GM21723 (cell line): ENCODE measurements at regions not wholly inside any gene's neighbourhood (a gene's known extent, or its start where the extent isn't known, plus 50 kb on each side); places are given as distances from the start of the nearest gene placed in this dataset.

Experiments used
- ATAC-seq: cut with Tn5 transposase; IDR thresholded peaks from one replicate; pipeline ENCODE4 v1.9.1; 2021; ENCODE audit warnings: mild to moderate bottlenecking, moderate library complexity; ENCODE audit not compliant: unreplicated experiment

DNA sequence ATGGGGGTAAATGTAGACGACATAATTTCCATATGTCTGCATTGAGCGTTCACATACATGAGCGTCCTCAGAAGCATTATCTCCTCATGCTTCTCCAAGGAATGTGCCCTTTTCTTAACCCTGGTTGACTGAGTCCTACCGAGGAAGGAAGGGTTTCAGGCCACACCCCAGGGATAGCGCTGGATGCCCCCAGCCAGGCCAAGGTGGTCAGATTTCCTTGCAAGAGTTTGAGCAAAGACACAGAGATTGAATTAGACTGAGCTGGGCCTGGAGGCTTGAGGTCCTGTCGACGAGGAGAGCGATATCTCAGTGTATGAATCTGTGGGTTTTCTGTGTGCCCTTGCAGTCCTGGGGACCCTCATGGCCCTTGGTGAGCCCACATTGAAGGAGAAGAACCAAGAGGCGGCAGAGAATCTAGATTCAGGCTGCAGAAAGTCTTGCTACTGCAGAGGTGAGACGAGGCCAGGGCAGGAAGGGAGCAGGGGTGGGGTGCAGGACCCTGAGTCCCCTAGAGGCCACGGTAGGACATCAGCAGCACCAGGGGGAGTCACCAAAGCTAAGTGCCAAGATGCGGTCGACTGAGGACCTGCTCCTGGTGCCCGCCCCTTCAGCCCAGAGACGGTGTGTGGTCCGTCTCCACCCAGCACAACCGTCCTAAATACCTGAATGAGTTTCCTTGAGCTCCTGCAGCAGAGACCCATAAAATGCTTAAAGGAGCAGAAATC is 94.7 kb upstream of the DIO3 start:
- no peak for ATAC-seq

DNA sequence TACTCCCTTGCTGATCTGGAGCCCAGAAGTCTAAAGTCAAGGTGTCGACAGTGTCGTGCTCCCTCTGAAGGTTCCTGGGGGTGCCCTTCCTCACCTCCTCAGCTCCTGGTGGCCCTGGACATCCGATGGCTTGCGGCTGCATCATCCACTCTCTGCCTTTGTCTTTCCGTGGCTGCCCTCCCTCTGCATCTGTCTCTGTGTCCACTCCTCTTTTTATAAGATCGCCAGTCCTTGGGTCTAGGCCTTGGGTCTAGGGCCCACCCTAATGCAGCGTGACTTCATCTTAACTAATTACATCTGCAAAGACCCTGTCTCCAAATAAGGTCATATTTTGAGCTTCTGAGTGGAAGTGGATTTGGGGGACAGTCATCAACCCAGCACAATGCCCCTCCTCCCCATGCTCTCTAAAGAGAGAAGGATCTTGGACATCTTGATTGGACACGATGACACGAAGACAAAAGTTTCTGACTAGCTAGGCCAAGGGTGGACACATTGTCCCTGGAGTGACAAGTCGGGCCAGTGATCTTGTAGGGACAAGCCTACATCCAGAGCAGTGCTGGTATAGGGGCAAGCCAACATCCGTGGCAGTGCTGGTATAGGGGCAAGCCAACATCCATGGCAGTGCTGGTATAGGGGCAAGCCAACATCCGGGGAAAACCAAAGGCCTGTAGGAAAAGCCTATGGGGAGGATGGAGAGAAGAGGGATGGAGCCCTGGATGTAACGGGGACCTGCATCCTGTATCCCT is 93.9 kb upstream of the DIO3 start:
- ATAC-seq, result no peak

DNA sequence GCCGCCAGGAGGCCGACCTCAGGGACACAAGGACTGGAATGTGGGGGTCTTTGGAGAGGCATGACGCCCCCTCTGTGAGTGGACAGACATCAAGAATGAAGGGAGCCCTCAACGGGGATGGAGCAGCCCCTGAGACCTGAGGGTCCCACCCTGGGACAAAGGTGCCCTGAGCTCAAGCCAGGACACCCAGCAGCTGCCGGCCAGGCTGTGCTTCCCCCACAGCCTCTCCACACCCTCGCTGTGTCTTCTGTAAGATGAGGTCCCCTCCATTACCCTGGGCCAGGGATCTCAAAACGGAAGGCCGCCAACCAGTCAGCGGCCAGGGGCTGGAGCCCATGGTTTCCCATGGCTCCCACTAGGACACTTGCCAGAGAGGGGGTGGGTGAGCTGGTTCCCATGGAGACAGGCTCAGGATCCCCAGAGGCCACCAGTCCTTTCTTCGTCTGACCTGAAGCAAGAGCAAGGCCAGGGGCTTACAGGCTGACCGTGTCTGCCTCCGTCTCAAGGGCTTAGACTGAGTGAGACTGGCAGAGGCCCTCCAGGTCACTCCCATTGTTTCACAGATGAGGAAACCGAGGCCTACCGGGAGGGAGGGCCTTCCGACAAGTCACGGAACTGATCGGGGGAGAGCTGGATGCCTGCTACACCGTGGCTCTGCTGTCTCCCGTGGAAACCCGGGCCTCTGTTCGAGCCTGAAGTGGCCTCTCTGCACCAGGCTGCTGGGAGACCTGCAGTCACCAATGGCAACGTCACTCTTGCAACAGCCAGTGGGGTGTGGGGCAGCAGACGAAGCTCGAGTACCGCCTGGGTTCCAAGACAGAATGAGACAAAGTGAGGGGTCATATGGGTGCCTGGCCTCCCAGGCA is 91.7 kb upstream of the DIO3 start:
- ATAC-seq, result no peak

DNA sequence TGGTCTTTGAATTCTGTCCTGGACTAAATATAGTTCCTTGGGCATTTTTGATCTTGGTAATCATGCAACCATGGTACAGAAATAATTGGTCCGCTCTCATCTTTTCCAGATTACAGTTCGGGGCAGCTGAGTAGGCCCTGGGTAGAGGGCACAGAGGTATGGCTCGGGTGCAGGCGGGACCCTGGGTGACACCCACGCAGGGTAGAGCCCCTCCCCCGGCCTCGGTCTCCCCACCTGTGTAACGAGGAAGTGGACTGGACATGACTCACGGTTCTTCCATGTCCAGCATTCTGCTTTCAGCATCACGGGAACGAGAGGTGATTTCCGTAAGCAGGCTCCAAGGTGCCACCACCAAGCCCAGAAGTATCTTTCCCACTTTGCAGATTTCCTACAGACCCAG is 91.0 kb upstream of the DIO3 start:
- ATAC-seq, result no peak

DNA sequence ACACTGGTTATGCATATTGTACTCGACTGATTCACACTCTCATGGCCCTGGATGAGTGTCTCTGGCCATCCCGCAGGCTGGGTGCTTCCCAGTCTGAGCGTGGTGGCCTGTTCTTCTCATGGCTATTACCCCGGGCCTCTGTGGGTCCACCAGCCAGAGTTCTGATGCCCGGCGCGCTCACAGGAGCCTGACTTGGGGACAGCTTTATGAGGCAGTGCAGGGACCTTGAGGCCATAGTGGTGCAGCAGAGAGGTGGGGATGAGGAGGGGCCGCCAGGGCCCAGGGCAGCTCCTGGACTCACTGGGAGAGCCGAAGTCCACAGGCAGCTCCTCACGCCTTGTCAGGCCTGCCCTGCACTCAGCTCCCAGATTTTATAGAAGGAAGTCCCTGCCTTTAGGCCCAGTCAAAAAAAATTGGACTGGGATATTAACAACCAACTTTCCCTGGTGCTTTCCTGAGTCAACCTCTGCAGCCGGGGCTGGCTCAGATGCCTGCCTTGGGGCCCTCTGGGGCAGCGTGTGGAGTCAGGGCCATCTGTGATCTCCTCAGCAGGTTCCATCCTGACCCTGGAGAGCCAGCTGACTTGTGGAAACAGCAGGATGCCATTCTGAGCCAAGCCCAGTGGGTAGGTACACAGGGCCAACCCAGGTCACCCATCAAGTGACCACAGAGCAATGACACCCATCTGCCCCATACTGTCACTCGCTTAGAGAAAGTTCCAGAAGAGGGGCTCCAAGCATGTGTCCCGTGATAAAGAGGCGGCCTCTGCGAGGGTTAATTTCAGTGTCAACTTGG is 89.4 kb upstream of the DIO3 start:
- no peak for ATAC-seq

DNA sequence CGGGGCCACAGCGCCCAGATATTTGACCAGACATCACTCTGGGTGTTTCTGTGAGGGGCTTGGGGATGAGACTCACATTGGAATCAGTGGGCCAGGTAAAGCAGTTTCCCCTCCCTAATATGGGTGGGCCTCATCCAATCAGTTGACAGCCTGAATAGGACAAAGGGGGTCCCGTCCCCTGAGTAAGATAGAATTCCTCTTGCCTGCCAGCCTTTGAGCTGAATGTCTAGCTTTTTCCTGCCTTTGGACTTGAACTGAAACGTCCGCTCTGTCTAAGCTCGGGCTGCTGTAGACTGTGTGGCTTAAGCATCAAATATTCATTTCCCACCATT is 88.8 kb upstream of the DIO3 start:
- ATAC-seq, result no peak

DNA sequence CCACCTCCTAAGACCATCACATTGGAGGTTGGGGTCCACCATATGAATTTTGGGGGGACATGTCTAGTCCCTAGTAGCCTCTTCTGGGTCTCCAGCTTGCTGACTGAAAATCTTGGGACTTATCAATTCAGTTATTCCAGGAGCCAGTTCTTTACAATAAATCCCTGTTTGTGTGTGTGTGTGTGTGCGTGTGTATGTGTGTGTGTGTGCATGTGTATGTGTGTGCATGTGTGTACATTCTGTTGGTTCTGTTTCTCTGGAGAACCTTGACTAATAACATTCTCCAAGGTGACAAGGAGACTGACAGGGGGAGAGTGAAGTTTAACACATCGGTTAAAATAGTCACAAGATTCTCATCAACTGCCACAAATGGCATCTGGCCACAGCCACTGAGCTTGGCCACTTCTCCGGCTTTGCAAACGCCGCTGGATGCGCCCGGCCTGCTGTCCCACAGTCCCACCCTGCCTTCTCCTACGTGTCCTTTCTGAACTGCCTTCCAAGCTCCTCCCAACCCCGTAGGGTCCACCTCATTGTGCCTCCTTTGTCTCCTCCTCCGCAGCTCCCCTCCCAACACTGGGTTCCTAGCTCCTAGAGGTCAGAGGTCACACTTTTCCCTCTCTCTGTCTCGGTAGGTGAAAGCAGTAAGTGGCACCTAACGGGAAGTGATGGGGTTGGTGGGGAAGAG is 88.1 kb upstream of the DIO3 start:
- no peak for ATAC-seq

DNA sequence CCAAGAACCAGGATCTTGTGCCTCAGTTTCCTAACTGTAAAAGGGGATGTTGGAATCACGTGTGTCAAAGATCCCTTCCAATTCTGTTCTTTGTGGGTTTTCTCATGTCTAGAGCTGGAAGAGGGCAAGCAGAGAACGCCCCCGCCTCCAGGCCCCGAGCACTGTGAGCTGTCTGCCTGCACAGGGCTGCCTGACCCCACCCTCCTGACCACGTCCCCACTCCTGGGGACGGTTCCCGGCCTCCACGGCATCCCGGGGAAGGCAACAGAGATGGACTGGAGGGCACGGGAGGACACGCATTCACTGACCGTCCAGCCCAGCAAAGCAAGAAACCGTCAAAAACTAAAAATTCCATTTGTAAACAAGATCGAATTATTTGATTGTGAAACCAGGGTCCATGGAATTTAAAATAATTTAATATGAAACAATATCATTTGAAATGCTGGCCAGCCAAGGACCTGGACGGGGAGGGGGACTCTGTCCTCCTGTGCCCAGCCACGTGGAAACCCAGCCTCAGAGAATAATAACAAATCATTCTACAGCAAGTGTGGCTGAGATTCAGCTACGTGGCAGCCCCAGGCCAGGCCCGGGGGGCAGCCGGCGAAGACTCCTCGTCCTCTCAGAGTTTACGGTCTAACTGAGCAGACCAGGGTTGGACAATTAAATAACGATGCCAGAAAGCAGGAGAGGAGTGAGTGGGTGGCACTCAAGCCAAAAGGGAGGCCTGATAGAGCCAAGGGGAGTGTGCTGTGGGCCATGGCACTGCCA is 87.3 kb upstream of the DIO3 start:
- ATAC-seq, result no peak

DNA sequence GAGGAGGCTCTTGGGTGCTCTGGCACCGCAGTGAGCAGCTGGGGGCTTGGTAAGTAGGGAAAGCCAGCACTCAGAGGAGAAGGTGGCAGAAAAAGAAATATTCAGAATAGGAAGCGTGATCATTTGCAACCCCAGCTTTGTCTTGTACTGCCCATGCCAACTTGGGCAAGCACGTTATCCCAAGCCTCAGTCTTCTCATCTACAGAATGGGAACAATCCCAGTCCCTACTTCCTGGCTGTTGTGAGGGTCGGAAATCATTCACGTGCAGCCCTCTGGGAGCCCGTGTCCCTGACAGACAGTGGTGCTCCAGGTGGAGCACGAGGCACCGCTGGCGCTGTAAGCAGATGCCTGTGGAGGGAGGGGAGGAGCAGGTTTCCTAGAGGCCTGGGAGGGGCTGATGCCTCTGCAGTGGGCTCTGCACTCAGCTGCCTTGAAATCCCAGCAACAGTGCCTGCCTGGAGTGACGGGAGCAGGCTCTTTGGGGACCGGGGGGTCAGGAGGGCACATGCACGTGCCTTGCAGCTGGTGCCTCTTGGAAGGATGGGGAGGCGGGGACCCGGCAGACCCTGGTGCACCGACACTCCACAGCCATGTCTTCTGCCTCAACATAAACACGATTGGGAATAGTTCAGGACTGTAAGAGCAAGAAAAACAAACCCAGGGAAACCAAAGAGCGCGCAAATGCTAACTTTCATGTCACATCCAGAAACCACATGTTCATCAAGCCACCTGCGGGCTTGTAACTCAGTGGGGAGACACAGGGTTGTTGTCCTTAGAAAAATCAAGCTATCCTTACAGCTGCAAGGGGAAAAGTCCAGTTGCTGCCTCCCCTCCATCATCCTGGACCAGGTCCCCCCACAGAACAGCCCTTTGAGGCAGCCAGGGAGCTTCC is 86.5 kb upstream of the DIO3 start:
- no peak for ATAC-seq

DNA sequence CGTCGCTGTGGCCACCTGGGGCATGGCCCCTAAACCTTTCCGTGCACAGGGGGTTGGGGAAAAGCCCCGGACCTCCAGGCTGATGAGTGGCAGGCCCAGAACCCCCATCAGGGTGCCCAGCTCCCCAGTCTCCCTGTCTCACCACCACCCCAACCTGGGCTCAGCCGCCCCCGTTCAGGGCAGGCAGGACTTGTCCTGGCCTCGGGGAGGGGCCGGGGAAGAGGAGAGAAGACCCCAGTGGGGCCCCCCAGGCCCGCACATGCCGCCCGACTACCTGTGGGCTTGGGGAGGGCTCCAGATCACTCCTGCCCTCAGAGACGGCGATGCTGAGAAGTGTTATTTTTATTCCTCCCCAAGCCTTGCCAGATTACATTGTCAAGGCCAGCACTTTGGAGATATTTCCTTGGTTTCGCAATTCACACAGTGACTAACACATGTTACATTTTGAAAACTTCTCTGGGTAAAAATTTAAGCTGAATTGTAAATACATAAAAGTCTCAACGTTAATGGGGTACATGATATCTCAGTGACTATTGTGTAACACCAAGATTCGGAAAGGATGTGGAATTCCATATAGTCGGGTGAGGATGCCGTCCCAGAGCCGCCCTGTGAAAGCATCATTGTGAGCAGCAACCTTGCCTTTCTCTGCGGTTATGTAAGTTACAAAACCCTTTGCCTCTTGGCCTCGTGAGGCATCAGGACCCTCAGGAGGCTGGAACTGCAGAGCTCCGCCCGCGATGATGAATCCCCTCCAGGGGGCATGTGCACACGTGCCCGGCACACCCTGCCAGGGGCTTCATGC is 85.6 kb upstream of the DIO3 start:
- ATAC-seq, result no peak

DNA sequence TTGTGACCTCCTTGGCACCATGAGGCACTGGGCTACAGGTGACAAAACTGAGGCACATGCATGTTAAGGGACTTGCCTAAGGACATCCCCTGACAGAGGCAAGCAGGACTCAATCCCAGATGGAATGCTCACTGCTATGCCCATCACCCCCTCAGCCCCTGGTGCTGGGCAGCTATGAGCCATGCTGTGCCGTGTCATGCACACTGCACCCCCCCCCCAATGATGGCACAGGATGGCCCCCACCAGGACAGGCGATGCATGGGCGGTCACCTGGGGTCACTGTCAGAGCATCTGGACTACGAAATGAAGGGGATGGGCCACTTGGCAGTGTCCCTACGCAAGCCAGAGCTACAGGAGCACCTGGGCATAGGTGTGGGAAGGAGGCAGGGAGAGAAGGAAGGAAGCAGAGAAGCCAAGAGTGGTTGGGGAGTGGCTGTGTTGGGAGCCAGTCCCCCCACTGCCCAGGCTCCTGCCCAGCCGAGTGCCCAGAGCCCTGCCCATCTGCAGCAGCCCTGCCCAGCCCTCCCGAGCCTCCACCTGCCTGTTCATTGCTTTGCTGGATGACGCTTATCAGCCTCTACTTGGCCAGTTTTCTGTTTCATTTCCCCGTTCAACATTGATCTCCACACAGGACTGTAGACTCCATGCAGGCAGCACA is 84.9 kb upstream of the DIO3 start:
- no peak for ATAC-seq

DNA sequence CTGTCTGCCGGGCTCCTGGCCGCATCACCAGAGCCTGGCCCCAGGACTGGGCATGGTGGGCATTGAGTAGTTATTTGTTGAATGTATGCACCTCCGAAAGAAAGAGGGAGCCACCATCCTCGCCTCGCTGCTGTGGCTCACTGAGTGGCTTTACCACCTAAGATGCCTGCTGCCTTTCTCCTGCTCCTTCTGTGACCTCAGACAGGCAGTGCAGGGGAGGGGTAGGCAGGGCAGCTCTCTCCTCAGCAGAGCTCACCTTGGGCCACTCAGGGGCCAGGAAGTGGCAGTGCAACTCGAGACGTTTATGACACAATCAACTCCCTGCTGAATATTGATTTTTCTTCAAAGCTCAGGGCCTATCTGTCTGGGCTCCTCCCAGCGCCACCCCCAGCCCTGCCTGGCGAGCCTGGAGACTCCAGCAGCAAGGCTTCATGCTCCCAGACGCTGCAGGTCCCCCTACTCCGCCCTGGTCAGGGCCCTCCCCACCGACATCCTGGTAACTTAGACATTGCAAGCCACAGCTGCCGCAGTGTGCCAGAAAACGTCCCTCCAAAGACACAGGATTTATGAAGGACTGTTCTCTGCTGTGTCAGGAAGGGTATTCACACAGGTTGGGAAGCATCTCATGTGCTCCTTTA is 84.3 kb upstream of the DIO3 start:
- no peak for ATAC-seq

DNA sequence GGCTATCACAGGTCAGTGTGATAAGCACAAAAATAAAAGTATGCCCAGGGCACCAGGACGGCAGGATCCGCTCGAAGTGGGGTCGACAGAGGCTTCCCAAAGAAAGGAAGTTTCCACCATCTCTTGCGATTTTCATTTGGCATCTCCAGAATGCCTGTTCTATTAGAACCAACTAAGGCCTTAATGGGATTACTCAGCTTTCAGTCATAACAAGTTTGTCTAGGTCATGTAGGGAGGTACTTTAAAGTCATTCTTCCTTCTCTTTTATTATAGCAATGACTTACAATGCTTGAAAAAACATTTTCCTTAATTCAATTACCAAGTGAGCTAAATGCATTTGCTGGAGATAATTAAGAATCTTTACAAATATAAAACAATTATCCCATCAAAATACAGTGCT is 83.6 kb upstream of the DIO3 start:
- ATAC-seq, result no peak

DNA sequence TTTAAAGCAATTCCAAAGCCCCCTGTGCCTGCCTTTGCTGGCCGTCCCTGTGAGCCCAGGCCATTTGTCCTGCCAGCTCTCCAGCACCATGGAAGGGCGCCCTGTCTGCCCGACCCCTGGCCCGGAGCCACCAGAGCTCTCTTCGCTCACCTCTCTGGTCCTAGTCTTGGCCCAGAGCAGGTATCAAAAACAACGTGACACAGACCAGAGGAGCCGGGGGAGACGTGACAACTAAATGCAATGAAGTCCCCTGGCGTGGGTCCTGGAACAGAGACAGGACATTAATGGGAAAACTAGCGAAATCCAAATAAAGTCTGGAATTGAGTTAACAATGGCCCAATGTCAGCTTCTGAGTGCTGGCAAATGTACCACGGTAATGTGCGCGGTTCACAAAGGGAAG is 83.2 kb upstream of the DIO3 start:
- no peak for ATAC-seq

DNA sequence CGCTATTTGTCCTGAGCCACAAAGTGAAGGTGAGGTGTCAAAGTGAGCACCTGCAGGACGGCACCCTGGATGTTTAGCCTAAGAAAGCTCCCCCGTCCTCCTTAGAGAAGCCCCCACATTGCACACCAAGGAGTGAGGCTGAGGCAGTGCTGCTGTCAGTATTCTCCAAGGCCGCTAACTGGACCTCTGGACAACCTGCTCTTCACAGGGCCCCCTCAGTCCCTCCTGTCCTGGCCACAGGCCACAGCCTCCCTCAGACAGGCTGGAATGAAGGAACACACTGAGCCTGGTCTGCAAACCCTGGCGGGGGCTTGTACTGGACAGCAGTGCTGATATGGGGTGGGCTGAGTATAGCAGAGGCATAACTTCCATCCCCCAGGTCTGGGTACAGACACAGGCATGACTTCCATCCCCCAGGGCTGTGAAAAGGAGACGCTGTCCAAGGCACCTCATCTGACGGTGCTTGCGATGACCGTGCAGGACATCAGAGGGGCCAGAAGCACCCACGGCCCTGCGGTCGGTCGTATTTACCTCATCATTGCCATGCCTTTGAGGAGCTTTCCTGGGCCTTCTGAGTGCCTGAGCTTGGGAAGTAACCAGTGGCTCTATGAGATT is 82.4 kb upstream of the DIO3 start:
- no peak for ATAC-seq

DNA sequence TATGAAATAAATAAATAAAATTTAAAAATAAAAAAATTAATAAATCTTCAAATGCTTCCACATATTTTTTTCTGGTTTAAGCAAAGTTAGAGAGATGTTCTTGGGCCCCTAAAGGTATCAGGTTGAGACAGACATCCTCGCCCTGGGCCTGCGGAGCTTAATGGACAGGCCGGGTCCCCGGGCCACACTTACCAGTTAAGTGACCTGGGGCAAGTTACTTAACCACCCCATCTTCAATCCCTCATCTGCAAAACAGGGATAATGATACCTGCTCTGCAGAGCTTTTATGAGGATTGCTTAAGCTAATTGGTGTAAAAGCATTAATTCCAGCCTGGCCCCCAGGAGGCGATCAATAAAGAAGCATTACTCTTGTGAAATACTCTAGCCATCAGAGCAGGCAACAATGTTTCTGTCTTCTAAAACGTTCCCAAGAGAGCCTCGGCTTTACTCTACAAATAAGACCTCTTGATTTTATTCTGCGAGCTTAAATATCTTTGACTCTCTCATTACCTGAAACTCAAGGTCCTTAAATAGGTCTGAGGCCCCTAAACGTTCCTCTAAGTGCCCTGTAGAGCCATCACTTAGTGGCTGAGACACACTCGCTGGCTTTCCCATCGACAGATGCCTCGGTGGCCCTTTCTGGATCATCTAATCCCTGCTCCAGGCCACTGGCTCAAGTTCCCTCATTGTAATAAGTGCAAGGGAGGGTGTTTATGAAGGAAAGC is 81.1 kb upstream of the DIO3 start:
- ATAC-seq, result no peak
